OCI-LY1 (cell line): ENCODE measurements at regions not wholly inside any gene's neighbourhood (a gene's known extent, or its start where the extent isn't known, plus 50 kb on each side); places are given as distances from the start of the nearest gene placed in this dataset.

Source experiments
- H2AFZ ChIP-seq: fragments of 200-600 bp; sonication (generic), shearing (Covaris generic); 2 replicates; pipeline ENCODE4 v1.6.0; 2014; ENCODE audit warnings: antibody characterized with exemption, mild to moderate bottlenecking, low read length
- H3F3A ChIP-seq: fragments of 200-600 bp; sonication (generic), shearing (Covaris generic); 2 replicates; pipeline ENCODE4 v1.6.0; 2014; ENCODE audit warnings: mild to moderate bottlenecking, antibody characterized with exemption, low read length, moderate library complexity; ENCODE audit not compliant: insufficient read depth
- H3K27ac ChIP-seq: fragments of 200-600 bp; sonication (generic); 2 replicates; pipeline ENCODE4 v1.5.1; 2014; ENCODE audit warnings: low read length, mixed run types, mild to moderate bottlenecking, low read depth; ENCODE audit not compliant: poor library complexity, severe bottlenecking
- H3K27me3 ChIP-seq: fragments of 200-600 bp; sonication (generic); 2 replicates; pipeline ENCODE4 v1.6.0; 2014; ENCODE audit warnings: antibody characterized with exemption, mild to moderate bottlenecking, low read length, moderate library complexity; ENCODE audit not compliant: insufficient read depth
- H3K36me3 ChIP-seq: fragments of 200-600 bp; sonication (generic); 2 replicates; pipeline ENCODE4 v1.6.1; 2014; ENCODE audit warnings: mild to moderate bottlenecking, antibody characterized with exemption, low read length, moderate library complexity, mixed read lengths; ENCODE audit not compliant: insufficient read depth
- H3K4me1 ChIP-seq: fragments of 200-600 bp; sonication (generic); 2 replicates; pipeline ENCODE4 v1.5.1; 2014; ENCODE audit warnings: mild to moderate bottlenecking, low read length, moderate library complexity; ENCODE audit not compliant: insufficient read depth, severe bottlenecking
- H3K4me2 ChIP-seq: fragments of 200-600 bp; sonication (generic), shearing (Covaris generic); 2 replicates; pipeline ENCODE4 v1.6.1; 2014; ENCODE audit warnings: low read length
- H3K4me3 ChIP-seq: fragments of 200-600 bp; sonication (generic); 2 replicates; pipeline ENCODE4 v1.5.1; 2014; ENCODE audit warnings: low read length, low read depth, mild to moderate bottlenecking, mixed read lengths; ENCODE audit not compliant: poor library complexity, severe bottlenecking
- H3K79me2 ChIP-seq: fragments of 200-600 bp; shearing (Covaris generic); 2 replicates; pipeline ENCODE4 v1.6.1; 2016; ENCODE audit warnings: mixed run types, low read length, mixed read lengths; ENCODE audit not compliant: insufficient read depth
- H3K9ac ChIP-seq: fragments of 200-600 bp; sonication (generic), shearing (Covaris generic); 2 replicates; pipeline ENCODE4 v1.6.1; 2014; ENCODE audit warnings: mild to moderate bottlenecking, low read length, mixed read lengths
- H3K9me2 ChIP-seq: fragments of 200-600 bp; sonication (generic), shearing (Covaris generic); 2 replicates; pipeline ENCODE4 v1.6.1; 2014; ENCODE audit warnings: low read depth, mild to moderate bottlenecking, low read length, mixed read lengths
- H3K9me3 ChIP-seq: fragments of 200-600 bp; shearing (Covaris generic); 2 replicates; pipeline ENCODE4 v1.6.1; 2014; ENCODE audit warnings: low read length, mixed read lengths
- H4K20me1 ChIP-seq: fragments of 200-600 bp; sonication (generic), shearing (Covaris generic); 2 replicates; pipeline ENCODE4 v1.6.0; 2016; ENCODE audit warnings: mild to moderate bottlenecking, low read length; ENCODE audit not compliant: insufficient read depth
- CTCF ChIP-seq: fragments of 200-600 bp; sonication (generic), shearing (Covaris generic); IDR thresholded peaks from 2 replicates; pipeline ENCODE4 v1.5.1; 2017; ENCODE audit warnings: mild to moderate bottlenecking, antibody characterized with exemption, low read length, moderate library complexity, mixed read lengths
- EZH2 ChIP-seq: fragments of 200-600 bp; sonication (generic), shearing (Covaris generic); IDR thresholded peaks from 2 replicates; pipeline ENCODE4 v1.8.0; 2017; ENCODE audit warnings: borderline replicate concordance, mixed run types, mild to moderate bottlenecking, antibody characterized with exemption, low read length, moderate library complexity, mixed read lengths

GRCh38 chr4:164571593-164572390 lies 182.1 kb upstream of the SMIM31 start:
- Histone ChIP-seq H3K4me3 (no peak overlapping the region), H3K4me1 (no peaks in the 10 kb centered on the region), H3F3A (no peaks in the 10 kb centered on the region), H3K79me2 (no peaks in the 10 kb centered on the region), H3K4me2 (no peak overlapping the region), H4K20me1 (no peaks in the 10 kb centered on the region), H3K36me3 (no peaks in the 10 kb centered on the region), H2AFZ (no peak overlapping the region), H3K27me3 (no peaks in the 10 kb centered on the region), H3K9me2 (no peaks in the 10 kb centered on the region), H3K27ac (no peak overlapping the region), H3K9me3 (no peaks in the 10 kb centered on the region), H3K9ac (no peak overlapping the region)
- TF ChIP-seq CTCF (no peak), EZH2 (no peak)

- Histone ChIP-seq H4K20me1 (no peaks in the 10 kb centered on the region), H3K27ac (no peak overlapping the region), H3K79me2 (no peaks in the 10 kb centered on the region), H3K9ac (no peak overlapping the region), H3K4me2 (no peak overlapping the region), H2AFZ (no peak overlapping the region), H3K4me3 (no peak overlapping the region), H3F3A (no peaks in the 10 kb centered on the region), H3K9me2 (no peaks in the 10 kb centered on the region), H3K9me3 (no peaks in the 10 kb centered on the region), H3K27me3 (no peaks in the 10 kb centered on the region), H3K4me1 (no peaks in the 10 kb centered on the region), H3K36me3 (no peaks in the 10 kb centered on the region)
- TF ChIP-seq EZH2 (no peak), CTCF (no peak)
These were observed 181.1 kb upstream of the SMIM31 start for GRCh38 chr4:164572877-164573279.

- Histone ChIP-seq H4K20me1 (no peaks in the 10 kb centered on the region), H3K27ac (no peak overlapping the region), H3K4me1 (no peaks in the 10 kb centered on the region), H3K4me2 (no peak overlapping the region), H3K27me3 (no peaks in the 10 kb centered on the region), H2AFZ (no peak overlapping the region), H3K9ac (no peak overlapping the region), H3F3A (no peaks in the 10 kb centered on the region), H3K36me3 (no peaks in the 10 kb centered on the region), H3K4me3 (no peak overlapping the region), H3K9me2 (no peaks in the 10 kb centered on the region), H3K79me2 (no peaks in the 10 kb centered on the region), H3K9me3 (no peaks in the 10 kb centered on the region)
- TF ChIP-seq CTCF (no peak), EZH2 (no peak)
These were observed 178.1 kb upstream of the SMIM31 start for GRCh38 chr4:164575861-164576260.
